Astrocyte of the cerebellum (primary cell): ENCODE measurements at regions not wholly inside any gene's neighbourhood (a gene's known extent, or its start where the extent isn't known, plus 50 kb on each side); places are given as distances from the start of the nearest gene placed in this dataset.
A peak's percentile ranks its signal among the peaks of the same experiment; 100 is the strongest.

ENCODE experiments used
- DNase-seq: peaks from one replicate; pipeline ENCODE4 v3.0.0-alpha.2; 2011; ENCODE audit warnings: low read depth
- H3K4me3 ChIP-seq: 2 replicates; pipeline ENCODE4 v1.5.1; 2011; ENCODE audit warnings: mild to moderate bottlenecking, low read depth, low read length, moderate library complexity
- CTCF ChIP-seq: IDR thresholded peaks from 2 replicates; pipeline ENCODE4 v1.5.1; 2012; ENCODE audit warnings: low read length, low read depth, moderate library complexity, mild to moderate bottlenecking; ENCODE audit errors: missing control alignments
- in situ Hi-C: cut with HindIII; loops from 2 replicates; pipeline ENCODE4 v1.10.0; 2017; ENCODE audit warnings: low sequenced_read_pairs

GRCh38 chr17:68780596-68780995, 174.6 kb downstream of the ABCA8 start:
- TF ChIP-seq CTCF = no peak
- DNase-seq = no peak
- in situ Hi-C loops = no loop called here

GRCh38 chr17:68778726-68779125, 176.5 kb downstream of the ABCA8 start:
- no peak for DNase-seq
- in situ Hi-C loops = loop anchor here (5.0 kb wide), 1 partner anchor 314 kb away; no protein-coding TSS in a partner anchor
- no peak overlapping the region for H3K4me3 ChIP-seq
- TF ChIP-seq CTCF = no peak

More at GRCh38 chr17:68780596-68780995, 174.6 kb downstream of the ABCA8 start:
- H3K4me3 ChIP-seq = no peak overlapping the region

- no peak overlapping the region for H3K4me3 ChIP-seq
- no peak for TF ChIP-seq CTCF
- DNase-seq = no peak
- in situ Hi-C loops = loop anchor here (5.0 kb wide), 1 partner anchor 314 kb away; no protein-coding TSS in a partner anchor
Measured at GRCh38 chr17:68777856-68778694, 176.9 kb upstream of the FAM20A start.

DNA sequence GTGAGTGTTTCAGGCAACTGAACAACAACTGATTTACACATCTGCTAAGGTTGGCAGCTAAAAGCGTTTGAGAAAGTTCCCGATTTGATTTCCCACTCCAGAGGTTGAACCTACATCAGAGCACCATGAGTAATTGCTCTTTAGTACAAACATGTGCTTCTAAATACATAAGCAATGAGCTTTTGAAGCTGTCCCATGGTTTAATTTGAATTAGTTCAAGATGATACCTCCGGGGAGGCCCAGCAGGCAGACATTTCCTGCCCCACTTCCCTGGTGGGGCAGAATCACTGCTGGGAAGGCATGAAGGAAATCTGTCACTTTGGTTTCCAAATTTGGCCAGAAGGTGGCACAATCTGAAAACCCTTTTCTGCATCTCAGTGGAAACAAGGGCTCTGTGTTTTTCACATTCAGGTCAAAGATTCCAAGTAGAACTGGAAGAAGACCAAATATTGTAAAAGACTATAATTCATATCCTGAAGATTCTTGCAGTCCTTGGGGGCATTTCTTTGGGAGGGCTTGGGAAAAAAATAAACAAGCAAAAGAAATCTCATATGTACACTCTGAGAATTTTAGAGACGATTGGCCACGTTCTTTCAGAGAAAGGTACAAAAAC, 176.2 kb upstream of the FAM20A start:
- TF ChIP-seq CTCF = peak; percentile 77
- in situ Hi-C loops = loop anchor here (5.0 kb wide), 1 partner anchor 315 kb away; no protein-coding TSS in a partner anchor
- no peak overlapping the region for H3K4me3 ChIP-seq
- peak; percentile 62 for DNase-seq

DNA sequence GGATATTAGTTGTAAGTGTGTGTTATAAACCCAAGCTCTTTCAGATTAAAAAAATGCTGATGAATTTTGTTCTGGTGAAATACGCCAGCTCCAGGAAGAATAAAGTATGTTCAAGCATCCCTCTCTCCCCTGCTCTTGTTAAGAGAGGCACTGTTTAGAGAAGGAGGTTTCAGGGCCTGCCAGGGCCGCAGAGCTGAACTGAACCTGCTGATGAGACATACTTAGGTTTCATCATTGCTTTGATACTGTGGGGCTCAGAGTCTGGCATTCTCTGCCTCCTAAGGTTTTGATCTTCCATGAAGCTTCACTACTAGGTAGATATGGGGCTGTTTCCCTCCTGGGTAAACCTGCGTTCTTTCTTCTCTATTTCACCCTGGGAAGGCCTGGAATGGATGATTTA, 175.3 kb upstream of the FAM20A start:
- TF ChIP-seq CTCF = no peak
- DNase-seq = no peak
- in situ Hi-C loops = loop anchor here (5.0 kb wide), 1 partner anchor 316 kb away; no protein-coding TSS in a partner anchor
- H3K4me3 ChIP-seq = no peak overlapping the region

DNA sequence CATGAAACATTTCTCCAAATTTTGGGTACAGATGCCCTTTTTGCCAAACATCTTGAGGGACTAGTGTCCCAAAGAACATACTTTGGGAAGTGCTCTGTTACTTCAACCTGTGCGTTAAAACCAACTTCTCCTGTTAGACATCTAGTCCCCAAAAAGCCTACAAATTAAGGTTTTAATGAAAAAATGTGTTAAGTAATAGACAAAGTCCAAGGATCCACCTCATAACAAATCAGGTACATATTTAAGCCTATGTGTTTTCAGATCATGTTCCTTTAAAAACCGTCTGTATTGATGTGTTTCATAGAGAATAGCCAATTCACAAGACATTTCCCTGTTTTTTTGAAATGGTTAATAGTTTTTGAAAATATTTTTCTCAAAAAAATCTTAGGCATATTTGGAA, 174.8 kb upstream of the FAM20A start:
- H3K4me3 ChIP-seq = no peak overlapping the region
- DNase-seq = no peak
- in situ Hi-C loops = loop anchor here (5.0 kb wide), 1 partner anchor 316 kb away; no protein-coding TSS in a partner anchor
- TF ChIP-seq CTCF = no peak
